Mucosa of stomach (tissue), 1 donor: ENCODE measurements at regions not wholly inside any gene's neighbourhood (a gene's known extent, or its start where the extent isn't known, plus 50 kb on each side); places are given as distances from the start of the nearest gene placed in this dataset.
A peak's percentile ranks its signal among the peaks of the same experiment; 100 is the strongest.
"Not testable (repeated sequence)": the region's sequence is repeated elsewhere in the genome, so short reads cannot be mapped to it uniquely, and the experiment has no call there.

Experiments used
- H3K27me3 ChIP-seq: one replicate; pipeline ENCODE4 v1.7.0; 2013; ENCODE audit warnings: mild to moderate bottlenecking, low read length; ENCODE audit not compliant: control insufficient read depth, insufficient read depth
- H3K36me3 ChIP-seq: one replicate; pipeline ENCODE4 v1.7.0; 2013; ENCODE audit warnings: low read length; ENCODE audit not compliant: control insufficient read depth, insufficient read depth
- H3K4me1 ChIP-seq: one replicate; pipeline ENCODE4 v1.7.0; 2013; ENCODE audit warnings: mild to moderate bottlenecking, low read length; ENCODE audit not compliant: control insufficient read depth, insufficient read depth
- H3K4me3 ChIP-seq: one replicate; pipeline ENCODE4 v1.7.0; 2013; ENCODE audit warnings: low read length
- H3K9ac ChIP-seq: one replicate; pipeline ENCODE4 v1.7.0; 2013; ENCODE audit warnings: mild to moderate bottlenecking, low read length, moderate library complexity
- H3K9me3 ChIP-seq: one replicate; pipeline ENCODE4 v1.7.0; 2013; ENCODE audit warnings: mild to moderate bottlenecking, low read length, moderate library complexity; ENCODE audit not compliant: control insufficient read depth
- donor health status: Pancreatic carcinoma.

- no peaks in the 10 kb centered on the region for H3K27me3 ChIP-seq
- no peaks in the 10 kb centered on the region for H3K36me3 ChIP-seq
- H3K9me3 ChIP-seq = no peaks in the 10 kb centered on the region
- H3K9ac ChIP-seq = peak overlapping the region; percentile 83
- peak overlapping the region; percentile 31 for H3K4me3 ChIP-seq
- H3K4me1 ChIP-seq = peaks cover 5% of the 10 kb centered on the region
Observed at GRCh38 chrX:55908661-55909212, 191.2 kb downstream of the RRAGB start.

GRCh38 chrX:55919367-55920221 is 202.0 kb downstream of the RRAGB start:
- Histone ChIP-seq H3K27me3 (no peaks in the 10 kb centered on the region), H3K9ac (no peak overlapping the region), H3K4me1 (no peaks in the 10 kb centered on the region), H3K9me3 (no peaks in the 10 kb centered on the region), H3K4me3 (no peak overlapping the region), H3K36me3 (no peaks in the 10 kb centered on the region)

- Histone ChIP-seq H3K36me3 (no peaks in the 10 kb centered on the region), H3K4me1 (no peaks in the 10 kb centered on the region), H3K4me3 (no peak overlapping the region), H3K9ac (no peak overlapping the region), H3K27me3 (no peaks in the 10 kb centered on the region), H3K9me3 (no peaks in the 10 kb centered on the region)
Observed at GRCh38 chrX:55924574-55924973, 207.0 kb downstream of the RRAGB start.

GRCh38 chrX:55928529-55928928 is 211.0 kb downstream of the RRAGB start:
- H3K4me1 ChIP-seq, H3K36me3 ChIP-seq, H3K4me3 ChIP-seq: not testable (repeated sequence)

More at GRCh38 chrX:55928529-55928928, 211.0 kb downstream of the RRAGB start:
- H3K9ac ChIP-seq, H3K9me3 ChIP-seq, H3K27me3 ChIP-seq: not testable (repeated sequence)
